Large intestine (tissue), 3 donors: ENCODE measurements at regions not wholly inside any gene's neighbourhood (a gene's known extent, or its start where the extent isn't known, plus 50 kb on each side); places are given as distances from the start of the nearest gene placed in this dataset.

ENCODE experiments used
- DNase-seq, 2 donors: peaks; one replicate each; pipeline versions ENCODE4 v3.0.0 to v3.0.0-alpha.2; 2013
- H3K27ac ChIP-seq: one replicate; pipeline ENCODE4 v1.5.1; 2013; ENCODE audit warnings: low read length
- H3K27me3 ChIP-seq: 2 replicates; pipeline ENCODE4 v1.6.1; 2013; ENCODE audit warnings: low read length; ENCODE audit not compliant: control insufficient read depth, insufficient read depth
- H3K36me3 ChIP-seq: 2 replicates; pipeline ENCODE4 v1.6.1; 2013; ENCODE audit warnings: low read length; ENCODE audit not compliant: control insufficient read depth, insufficient read depth
- H3K4me1 ChIP-seq: one replicate; pipeline ENCODE4 v1.6.1; 2013; ENCODE audit warnings: low read length; ENCODE audit not compliant: control insufficient read depth, insufficient read depth
- H3K4me3 ChIP-seq: one replicate; pipeline ENCODE4 v1.5.1; 2013; ENCODE audit warnings: low read length
- H3K9me3 ChIP-seq: one replicate; pipeline ENCODE4 v1.6.1; 2013; ENCODE audit warnings: mild to moderate bottlenecking, low read depth, low read length, moderate library complexity; ENCODE audit not compliant: control insufficient read depth
- WGBS: methylation state at CpG from one replicate; pipeline ENCODE4 v1.1.5; 2013; ENCODE audit warnings: low lambda C conversion rate; ENCODE audit not compliant: insufficient coverage; 5-methylcytosine and 5-hydroxymethylcytosine counted together

DNA sequence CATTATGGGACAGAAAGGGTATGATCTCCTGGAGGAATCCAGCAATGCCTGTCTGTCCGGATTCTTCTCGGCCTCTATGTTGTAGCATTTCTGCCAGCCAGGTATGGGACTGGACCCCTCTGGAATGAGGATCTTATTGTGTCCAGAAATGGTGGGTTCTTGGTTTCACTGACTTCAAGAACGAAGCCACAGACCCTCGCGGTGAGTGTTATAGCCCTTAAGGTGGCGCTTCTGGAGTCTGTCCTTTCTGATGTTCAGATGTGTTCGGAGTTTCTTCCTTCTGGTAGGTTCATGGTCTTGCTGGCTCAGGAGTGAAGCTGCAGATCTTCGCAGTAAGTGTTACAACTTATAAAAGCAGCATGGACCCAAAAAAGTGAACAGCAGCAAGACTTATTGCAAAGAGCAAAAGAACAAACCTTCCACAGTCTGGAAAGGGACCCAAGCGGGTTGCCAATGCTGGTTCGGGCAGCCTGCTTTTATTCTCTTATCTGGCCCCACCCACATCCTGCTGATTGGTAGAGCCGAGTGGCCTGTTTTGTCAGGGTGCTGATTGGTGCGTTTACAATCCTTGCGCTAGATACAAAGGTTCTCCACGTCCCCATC is 62.3 kb upstream of the IER3 start:
- Histone ChIP-seq H3K36me3 (no peaks in the 10 kb centered on the region), H3K4me1 (no peaks in the 10 kb centered on the region), H3K27ac (no peak overlapping the region), H3K9me3 (no peaks in the 10 kb centered on the region), H3K27me3 (no peaks in the 10 kb centered on the region), H3K4me3 (no peak overlapping the region)
- WGBS = no CpG with 5 or more reads among the region's 14 CpGs
- DNase-seq = no peak

DNA sequence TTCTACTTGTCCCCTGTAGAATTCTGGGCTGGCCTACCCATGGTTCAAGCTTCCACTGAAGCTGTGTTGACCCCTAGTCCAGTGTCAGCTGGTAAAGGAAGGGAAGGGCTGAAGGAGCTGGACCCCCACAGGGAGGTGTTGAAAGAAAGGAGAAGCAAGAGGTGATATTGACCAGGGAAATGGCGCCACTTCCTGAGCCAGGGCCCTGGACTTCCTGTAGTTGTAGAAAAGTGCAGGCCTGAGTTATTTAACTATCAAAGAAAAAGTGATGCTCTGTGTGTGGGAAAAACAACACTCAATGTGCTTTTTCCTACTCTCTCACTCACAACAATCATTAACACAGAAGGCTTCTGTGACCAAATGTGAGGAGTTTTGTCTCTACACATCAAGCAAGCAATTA is 60.0 kb upstream of the IER3 start:
- Histone ChIP-seq H3K4me1 (no peaks in the 10 kb centered on the region), H3K27me3 (no peaks in the 10 kb centered on the region), H3K27ac (no peak overlapping the region), H3K4me3 (no peak overlapping the region), H3K9me3 (no peaks in the 10 kb centered on the region), H3K36me3 (no peaks in the 10 kb centered on the region)
- WGBS = no CpG with 5 or more reads among the region's 1 CpG
- DNase-seq = no peak

DNA sequence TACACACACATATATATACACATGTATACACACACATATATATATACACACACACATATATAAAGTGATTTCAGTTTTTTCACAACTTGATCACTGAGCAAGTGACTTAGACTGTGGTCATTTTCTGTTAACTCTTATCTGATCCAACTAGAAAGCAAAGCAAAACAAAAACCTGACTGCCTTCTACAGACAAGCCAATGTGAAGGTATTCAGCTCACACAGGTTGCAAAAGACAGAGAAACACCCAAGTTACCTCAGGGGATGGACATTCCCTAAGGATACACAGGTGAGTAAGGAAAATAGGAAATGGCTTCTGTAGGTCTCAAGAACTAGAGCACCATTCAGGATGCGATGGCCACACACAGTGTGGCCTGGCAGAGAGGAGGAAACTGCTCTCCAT is 58.4 kb upstream of the IER3 start:
- WGBS = no CpG with 5 or more reads among the region's 1 CpG
- Histone ChIP-seq H3K4me1 (no peaks in the 10 kb centered on the region), H3K9me3 (no peaks in the 10 kb centered on the region), H3K4me3 (no peak overlapping the region), H3K27ac (no peak overlapping the region), H3K27me3 (no peaks in the 10 kb centered on the region), H3K36me3 (no peaks in the 10 kb centered on the region)
- DNase-seq = no peak

DNA sequence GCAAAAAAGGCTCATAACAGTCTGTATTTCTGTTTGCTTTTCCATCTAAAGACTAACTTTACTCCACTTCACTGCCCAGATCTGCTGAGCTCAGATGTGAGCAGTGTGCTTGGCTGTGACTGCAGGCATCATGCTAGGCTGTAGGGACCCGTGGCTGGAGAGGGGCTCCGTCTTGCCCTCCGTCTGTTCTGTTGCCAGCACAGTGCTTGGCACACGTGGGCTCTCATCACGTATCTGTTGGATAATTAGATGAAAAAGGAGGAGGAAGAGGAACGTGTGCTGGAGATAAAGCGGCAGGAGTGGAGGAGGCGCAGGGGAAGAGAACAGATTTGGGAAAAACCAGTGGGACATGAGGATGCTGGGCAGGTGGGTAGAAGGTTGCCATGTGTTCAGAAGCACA is 57.6 kb upstream of the IER3 start:
- Histone ChIP-seq H3K27ac (no peak overlapping the region), H3K27me3 (no peaks in the 10 kb centered on the region), H3K4me1 (no peaks in the 10 kb centered on the region), H3K36me3 (no peaks in the 10 kb centered on the region), H3K4me3 (no peak overlapping the region), H3K9me3 (no peaks in the 10 kb centered on the region)
- no peak for DNase-seq
- WGBS = 95% methylated on average over 3 of the region's 8 CpGs

DNA sequence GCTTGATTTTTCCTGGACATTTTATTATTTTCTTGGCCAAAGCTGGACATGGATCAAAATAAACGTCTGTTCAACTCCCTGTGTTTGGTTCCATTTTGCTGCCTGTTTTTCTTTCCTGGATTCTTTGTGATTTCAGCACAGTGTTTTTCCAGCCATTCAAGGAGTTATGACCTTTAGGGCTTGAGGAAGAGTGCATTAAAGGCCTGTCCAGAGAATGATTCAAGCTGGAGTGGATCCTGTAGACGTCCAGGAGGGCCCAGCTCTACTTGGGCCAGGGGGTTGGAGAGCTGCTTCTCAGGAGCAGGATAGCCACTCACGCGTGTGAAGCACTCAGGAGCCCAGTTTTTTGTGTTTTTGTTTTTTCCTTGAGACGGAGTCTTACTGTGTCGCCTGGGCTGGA is 56.5 kb upstream of the IER3 start:
- WGBS = 83% methylated on average over 1 of the region's 6 CpGs
- Histone ChIP-seq H3K27me3 (no peaks in the 10 kb centered on the region), H3K4me3 (no peak overlapping the region), H3K36me3 (no peaks in the 10 kb centered on the region), H3K9me3 (no peaks in the 10 kb centered on the region), H3K4me1 (no peaks in the 10 kb centered on the region), H3K27ac (no peak overlapping the region)
- no peak for DNase-seq

DNA sequence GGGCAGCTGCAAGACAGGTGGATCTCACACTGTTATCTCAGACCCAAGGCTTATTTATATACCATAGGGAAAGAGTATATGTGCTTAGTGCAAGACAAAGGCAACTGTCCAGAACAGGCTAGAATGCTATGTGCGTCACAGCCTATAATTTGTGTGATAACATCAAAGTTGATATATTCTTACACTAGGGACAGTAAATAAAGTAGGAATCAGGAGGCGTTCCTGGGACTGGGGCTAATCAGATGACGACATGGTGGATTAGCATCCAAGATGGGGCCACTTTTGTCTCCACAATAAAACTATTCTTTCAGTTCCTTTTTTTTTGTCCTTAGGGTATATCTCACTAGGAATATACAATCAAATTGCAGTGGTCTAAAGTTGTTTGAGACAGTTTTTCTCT is 54.9 kb upstream of the IER3 start:
- Histone ChIP-seq H3K9me3 (no peaks in the 10 kb centered on the region), H3K4me1 (no peaks in the 10 kb centered on the region), H3K27me3 (no peaks in the 10 kb centered on the region), H3K36me3 (no peaks in the 10 kb centered on the region), H3K4me3 (no peak overlapping the region), H3K27ac (no peak overlapping the region)
- no peak for DNase-seq
- no CpG with 5 or more reads among the region's 3 CpGs for WGBS

DNA sequence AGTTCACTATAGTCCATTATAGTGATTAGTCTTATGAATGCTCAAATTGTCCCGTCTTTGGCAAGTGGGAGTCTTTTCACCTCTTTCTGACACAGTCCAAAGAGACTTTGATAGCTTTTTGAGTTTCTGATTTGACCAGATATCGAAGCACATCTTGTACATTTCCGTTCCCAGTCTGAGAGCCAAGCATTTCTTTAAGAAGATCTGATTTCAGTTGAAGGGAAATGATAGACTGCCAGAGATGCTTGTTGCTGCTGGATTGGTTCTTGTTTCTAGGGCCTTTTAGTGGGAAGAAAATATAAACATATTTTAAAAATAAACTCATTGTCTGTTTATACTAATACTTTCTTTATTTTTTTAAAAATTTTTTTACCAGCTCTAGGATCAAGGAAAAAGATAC is 54.1 kb upstream of the IER3 start:
- WGBS = no CpG with 5 or more reads among the region's 3 CpGs
- H3K4me1 ChIP-seq = no peaks in the 10 kb centered on the region
- H3K27me3 ChIP-seq = no peaks in the 10 kb centered on the region
- DNase-seq = no peak
- H3K36me3 ChIP-seq = no peaks in the 10 kb centered on the region
- H3K27ac ChIP-seq = no peak overlapping the region
- H3K4me3 ChIP-seq = no peak overlapping the region
- no peaks in the 10 kb centered on the region for H3K9me3 ChIP-seq

DNA sequence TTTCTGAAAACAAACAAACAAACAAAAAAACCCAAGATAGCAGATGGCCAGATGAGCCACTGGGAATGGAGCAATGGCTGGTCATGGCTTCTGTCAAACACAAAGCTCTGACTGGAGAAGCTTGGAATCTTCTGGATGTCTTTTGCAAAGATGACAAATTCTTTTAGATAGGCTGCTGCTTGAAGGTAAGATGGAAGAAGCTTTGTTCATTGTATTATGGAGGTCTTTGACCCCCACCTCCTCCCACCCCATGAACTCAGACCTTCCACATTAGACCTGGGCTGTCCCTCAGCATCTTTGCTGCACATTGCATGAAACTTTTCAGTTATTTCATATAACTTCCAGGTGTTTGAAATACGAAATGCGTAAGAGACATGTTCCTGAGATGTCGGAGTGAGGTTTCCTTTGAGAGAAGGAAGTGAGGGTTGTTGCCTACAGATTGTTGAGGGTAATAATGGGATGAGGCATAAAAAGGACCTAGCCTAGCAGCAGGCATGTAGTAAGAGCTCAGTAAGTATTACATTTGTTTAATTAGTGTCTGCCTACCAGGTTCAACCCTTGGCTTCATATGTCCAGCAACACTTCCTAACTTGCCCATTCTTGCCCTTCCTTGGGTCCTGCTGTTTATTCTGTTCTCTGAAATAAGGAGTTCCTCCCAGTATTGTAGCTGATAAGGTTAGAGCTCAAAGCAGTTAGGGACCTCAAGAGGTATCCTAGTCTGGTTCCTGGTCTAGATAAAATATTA is 51.4 kb upstream of the IER3 start:
- Histone ChIP-seq H3K9me3 (no peaks in the 10 kb centered on the region), H3K27ac (no peak overlapping the region)
- 100% methylated on average over 1 of the region's 3 CpGs for WGBS

More for the DNA sequence above, 51.4 kb upstream of the IER3 start:
- no peak overlapping the region for H3K4me3 ChIP-seq
- H3K27me3 ChIP-seq = no peaks in the 10 kb centered on the region
- no peak for DNase-seq
- H3K4me1 ChIP-seq = no peaks in the 10 kb centered on the region
- H3K36me3 ChIP-seq = no peaks in the 10 kb centered on the region
